Stimulated activated CD4-positive, alpha-beta T cell treated with anti-CD3 and anti-CD28 coated beads, Interleukin-1b, Interleukin-23, amount 100 ng/mL, for 48 hours (primary cell): ENCODE measurements at regions not wholly inside any gene's neighbourhood (a gene's known extent, or its start where the extent isn't known, plus 50 kb on each side); places are given as distances from the start of the nearest gene placed in this dataset.
"Not testable (repeated sequence)": the region's sequence is repeated elsewhere in the genome, so short reads cannot be mapped to it uniquely, and the experiment has no call there.

ENCODE experiments used
- DNase-seq: peaks from one replicate; pipeline ENCODE4 v3.0.0-alpha.2; 2020

DNA sequence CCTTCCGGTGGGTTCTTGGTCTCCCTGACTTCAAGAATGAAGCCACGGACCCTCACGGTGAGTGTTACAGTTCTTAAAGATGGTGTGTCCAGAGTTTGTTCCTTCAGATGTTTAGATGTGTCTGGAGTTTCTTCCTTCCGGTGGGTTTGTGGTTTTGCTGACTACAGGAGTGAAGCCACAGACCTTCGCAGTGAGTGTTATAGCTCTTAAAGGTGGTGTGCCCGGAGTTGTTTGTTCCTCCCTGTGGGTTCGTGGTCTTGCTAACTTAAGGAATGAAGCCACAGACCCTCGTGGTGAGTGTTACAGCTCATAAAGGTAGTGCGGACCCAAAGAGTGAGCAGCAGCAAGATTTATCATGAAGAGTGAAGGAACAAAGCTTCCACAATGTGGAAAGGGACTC, 87.1 kb upstream of the BASP1 start:
- DNase-seq = not testable (repeated sequence)

DNA sequence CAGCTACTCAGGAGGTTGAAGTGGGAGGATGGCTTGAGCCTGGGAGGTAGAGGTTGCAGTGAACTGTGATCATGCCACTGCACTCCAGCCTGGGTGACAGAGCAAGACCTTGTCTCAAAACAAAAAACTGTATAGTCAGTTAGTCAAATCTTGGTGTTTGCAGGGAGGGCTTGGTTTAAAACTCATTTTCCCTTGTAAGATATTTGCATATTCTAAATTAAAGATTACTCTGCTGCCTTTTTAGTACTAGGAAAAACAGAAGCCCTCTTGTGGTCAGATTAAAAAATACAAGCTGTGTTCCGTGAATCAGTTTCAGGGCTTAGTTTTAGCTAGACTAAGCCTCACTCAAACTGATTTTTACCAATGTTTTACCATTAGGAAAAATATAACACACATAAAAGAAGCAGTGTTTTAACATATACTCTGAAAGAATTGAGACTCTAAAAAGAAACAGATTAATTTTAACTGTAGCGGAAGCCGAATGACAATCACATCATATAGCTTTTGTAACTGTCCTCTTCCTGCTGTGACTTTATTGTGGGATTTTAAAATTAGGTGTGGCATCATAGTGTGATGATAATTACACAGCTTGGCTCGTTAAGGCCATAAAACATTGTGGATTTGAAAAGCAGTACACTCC, 84.9 kb upstream of the BASP1 start:
- DNase-seq = no peak

DNA sequence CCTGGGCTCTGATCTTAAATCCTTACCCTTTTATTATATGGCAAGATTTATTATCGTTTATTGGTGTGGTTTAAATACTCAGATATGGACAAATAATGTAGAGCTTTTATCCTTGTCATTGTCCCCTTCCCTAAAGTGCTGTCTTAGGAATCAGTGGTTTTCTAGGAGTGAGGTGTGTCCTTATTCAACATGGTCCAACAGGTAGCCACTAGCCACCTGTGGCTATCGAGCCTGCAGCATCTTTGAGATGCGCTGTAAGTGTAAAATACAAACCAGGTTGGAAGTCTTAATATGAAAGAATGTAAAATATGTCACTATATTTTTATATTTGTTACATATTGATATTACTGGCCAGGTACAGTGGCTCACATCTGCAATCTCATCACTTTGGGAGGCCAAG, 82.4 kb upstream of the BASP1 start:
- no peak for DNase-seq

DNA sequence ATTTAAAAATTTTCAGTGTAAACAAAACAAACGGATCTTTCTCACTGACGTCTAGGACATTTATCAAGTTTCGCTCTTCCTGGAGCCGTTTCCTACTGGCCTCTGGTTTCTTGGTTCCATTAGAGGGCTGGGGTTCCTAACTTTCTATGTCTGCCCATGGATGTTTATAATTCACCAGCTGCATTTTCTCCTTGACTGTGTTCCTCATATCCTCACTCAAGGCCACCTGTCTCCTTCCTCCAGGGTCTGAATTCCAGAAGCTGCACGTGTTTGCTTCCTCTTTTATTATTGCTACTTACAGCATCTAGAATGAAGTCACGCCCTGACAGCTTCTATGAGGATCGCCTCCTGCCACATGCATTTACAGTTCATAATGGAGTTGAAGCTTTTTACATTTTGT, 74.1 kb upstream of the BASP1 start:
- no peak for DNase-seq

DNA sequence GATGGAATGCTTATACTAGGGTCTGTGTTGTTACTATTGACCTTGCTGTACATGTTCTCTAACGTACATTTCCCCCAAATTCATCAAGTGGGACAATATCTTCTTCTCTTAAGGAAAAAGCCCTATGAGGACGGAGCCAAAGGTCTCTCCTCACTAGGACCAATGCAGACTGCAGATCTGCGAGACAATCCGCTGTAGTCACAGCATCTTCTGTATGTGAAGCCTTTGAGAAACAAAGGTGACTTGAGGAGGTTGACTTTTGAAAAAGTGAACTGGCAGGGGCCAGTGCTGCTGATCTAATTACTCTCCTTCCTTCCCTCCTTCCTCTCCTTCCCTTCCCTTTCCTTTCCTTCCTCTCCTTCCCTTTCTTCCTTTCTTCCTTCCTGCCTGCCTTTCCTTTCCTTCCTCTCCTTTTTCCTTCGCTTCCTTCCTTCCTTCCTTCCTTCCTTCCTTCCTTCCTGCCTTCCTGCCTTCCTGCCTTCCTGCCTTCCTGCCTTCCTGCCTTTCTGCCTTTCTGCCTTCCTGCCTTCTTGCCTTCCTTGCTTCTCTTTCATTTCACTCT, 71.1 kb upstream of the BASP1 start:
- DNase-seq = no peak

DNA sequence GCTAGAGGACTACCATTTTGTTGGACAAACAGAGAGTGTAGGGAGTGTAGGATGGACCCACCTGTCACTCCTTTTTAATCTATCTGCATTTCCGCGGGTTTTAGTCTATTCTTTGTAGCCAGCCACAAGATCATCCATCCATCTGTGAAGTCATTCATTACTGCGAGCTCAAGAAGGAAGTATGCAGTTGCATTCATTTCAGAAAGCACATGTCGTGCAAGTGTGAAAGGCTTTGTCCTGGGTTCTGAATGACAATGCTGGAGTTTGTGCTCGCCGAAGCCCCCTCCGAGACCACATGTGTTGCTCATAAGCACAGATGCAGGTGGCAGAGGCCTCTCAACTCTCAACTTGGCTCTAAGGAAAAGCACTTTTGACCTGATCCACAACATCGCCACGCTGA, 70.3 kb upstream of the BASP1 start:
- no peak for DNase-seq

DNA sequence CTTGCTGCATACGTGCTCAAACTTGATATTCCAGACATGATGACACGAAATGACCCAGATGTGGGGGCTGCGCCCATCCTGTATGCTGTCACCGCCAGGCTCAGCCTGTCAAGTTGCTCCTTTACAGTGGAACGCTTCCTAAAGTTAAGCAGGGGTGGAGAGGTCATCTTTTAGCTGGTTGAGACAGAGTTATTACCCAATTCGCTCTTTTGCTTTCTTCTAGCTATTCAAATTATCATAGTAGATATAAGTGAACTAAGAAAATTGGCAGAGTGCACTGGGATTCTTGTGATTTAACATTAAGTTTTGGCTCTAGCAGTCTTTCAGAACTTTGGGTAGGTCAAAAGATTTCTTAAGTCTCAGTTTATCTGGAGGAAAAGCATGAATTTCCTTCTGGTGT, 69.8 kb upstream of the BASP1 start:
- no peak for DNase-seq

DNA sequence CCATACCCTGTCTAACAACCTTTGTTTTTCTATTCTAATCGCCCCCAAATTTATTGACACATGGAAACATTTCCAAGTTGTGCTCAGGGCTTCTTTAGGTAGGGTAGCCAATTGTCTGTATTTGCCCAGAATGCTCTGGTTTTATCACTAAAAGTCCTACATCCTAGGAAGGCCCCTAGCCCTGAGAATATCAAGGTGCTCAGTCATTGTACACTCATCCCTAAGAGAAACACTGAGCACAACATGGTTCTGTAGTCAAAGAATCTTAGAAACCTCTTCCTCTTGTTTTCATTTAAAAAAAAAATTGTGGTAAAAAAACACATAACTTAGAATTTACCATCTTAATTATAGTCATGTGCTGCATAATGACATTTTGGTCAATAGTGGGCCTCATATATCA, 69.0 kb upstream of the BASP1 start:
- no peak for DNase-seq

DNA sequence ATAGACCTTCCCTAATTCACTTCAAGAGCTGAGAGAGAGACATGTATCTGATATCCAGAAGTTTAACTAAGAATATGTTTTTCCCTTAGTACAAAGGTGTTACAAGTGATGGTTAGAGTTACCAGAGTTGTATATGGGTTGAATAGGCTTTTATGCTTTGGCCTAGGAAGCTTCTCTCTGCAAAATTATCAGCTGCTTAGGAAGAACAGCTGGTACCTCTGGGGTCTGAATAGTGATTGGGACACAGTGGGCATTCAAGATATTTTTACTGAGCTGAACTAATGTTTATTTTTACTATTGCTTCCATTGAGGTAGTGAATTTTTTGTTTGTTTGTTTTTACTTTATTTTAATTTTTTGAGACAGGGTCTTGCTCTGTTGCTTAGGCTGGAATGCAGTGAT, 67.6 kb upstream of the BASP1 start:
- no peak for DNase-seq

DNA sequence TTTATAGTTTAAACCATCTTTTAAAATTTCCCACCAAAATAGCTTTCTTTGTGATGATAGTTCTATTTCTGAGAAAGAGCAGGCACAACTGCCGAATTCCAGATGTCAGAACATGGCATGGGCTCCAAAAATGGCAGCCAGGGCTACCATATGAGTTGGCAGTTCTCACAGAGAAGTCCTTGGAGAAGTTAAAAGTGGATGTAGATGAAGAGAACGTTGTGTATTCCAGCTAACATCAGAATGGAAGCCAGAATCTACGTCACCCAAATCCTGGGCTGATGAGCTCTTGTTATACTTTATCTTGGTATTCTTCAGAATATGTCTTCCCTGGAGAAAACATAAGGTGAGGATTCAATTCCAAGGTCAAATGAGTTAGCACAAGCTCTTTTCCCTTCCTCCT, 66.9 kb upstream of the BASP1 start:
- DNase-seq = no peak

DNA sequence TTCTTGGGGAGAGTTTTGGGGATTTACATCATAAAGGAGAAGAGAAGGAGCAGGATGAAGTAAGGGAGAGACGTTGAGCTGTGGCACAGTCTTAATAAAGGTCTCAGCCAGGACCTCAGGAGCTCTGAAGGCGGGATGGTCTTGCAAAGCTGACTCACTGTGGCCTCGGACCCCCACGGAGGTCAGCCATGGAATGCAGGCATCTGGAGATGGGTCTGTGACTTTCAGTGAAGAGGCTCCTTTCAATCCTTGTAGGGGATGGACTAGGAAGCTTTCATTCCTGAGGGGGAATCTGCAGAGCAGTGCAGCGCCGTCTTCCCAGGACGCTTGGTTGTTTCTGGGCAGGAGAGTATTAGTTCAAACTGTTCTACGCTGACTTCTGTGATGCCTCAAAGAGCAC, 65.7 kb upstream of the BASP1 start:
- DNase-seq = no peak

DNA sequence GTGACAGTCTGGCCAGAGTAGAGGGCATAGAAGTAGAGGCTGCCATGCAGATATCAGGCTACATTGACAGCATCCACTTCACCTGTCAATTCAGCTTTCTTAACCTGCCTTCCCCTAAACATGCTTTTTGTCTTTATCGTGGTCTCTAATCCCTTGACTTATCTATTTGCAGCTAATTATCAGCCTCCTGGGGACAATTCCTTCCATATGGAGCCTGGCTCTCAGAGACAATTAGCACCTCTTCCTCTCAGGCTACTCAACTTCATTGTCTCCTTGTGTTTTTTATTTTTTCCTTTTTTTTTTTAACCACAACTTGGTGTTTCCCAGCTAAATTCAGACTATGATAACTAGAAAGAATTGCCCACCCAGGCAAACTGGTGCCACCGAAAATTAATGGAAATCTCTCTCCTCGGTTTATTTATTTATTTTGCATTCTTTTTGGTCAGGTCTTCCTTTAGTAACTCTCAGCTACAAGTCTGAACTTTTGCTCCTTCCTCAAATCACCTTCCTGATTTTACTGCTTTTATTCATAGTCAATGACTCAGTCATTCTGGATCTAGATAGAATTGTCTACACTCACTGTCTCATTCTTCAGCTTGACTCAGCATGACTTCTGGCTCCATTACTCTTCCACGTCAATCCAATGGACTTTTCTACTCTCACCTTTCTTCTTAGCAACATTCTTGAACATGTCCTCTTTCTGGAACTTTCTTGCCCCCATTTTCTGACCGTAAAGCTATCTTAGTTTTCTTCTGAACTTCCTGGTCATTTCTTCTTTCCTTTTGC, 63.0 kb upstream of the BASP1 start:
- no peak for DNase-seq

DNA sequence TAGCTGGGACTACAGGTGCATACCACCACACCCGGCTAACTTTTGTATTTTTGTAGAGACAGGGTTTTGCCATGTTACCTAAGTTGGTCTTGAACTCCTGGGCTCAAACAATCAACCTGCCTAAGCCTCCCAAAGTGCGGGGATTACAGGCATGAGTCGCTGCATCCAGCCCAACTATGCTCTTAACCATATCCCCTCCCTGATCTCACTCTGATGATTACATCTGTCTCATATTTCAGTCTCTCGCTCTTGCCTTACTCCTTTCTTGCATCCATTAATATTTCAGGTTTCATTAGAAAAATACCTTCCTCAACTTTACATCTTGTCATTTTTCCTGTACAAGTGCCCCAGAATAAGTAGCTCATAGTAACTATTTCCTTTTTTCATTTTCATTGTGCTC, 61.0 kb upstream of the BASP1 start:
- DNase-seq = no peak

DNA sequence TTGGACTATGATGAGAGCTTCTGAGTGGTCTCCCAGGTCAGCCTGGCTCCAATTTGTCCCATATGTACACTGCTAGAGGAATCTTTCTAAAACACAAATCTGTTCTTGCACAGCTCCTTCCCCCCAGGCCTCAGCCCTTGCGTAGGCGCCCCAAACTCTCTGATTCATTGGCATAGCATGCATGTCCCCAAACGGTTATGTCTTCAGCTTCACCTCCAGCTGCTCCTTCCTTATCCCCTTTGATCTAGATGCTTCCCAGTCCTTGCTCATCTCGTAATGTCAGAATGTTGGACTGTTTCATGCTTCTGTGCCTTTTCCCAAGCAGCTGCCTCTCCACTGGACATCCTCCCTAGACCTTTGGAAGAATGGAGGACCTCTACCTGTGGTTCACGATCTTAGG, 60.1 kb upstream of the BASP1 start:
- DNase-seq = no peak

DNA sequence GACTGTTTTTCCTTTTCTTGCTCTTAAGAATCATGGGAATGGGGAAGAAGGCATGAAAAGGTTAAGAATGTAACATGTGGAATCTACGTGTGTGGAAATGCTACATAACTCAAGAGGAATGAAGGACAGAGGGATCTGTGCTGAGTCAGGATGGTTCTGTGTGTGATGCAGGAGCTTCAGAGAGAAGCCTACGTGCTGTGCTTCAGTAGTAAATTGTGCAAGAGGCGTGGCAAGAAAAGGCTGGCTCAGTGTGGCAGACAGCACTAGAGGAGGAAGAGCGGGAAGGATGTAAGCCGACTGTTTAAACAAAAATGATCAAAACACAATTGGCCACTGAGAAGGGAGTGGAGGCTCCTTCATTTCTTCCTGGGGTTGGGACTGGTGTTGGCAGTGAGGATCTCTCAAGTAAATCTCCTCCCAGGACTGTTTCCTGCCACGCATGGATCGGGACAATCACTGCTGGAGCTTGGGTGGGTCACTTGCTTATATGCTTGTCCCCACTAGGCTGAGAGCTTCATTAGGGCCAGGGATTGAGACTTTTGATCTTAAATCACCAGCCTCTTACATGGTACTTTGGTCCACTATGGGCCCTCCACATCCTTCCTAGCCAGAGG, 59.4 kb upstream of the BASP1 start:
- DNase-seq = no peak

DNA sequence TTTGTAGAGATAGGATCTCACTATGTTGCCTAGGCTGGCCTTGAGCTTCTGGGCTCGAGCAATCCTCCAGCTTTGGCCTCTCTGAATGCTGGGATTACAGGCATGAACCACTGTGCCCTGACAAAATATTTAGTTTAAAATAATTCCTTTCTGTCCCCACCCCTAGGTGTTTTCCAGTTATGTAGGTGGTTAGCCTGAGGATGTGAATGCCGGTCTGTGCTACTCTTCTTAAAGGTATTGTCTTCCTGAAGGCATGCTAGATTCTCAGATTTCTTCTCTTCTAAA, 56.7 kb upstream of the BASP1 start:
- DNase-seq = no peak

DNA sequence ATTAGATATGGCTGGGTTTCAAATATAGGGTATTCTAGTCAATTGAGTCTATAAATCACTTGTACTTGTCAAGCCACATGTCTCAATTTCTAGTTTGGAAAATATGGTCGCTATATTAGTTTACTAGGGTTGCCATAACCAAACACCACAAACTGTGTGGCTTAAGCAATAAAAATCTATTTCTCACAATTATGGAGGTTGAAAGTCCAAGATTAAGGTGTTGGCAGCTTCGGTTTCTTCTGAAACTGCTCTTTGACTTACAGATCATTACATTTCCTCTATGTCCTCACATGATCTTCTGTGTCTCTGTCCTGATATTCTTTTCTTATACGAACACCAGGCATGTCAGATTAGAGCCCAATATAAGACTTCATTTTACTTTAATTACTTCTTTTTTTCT, 55.8 kb upstream of the BASP1 start:
- DNase-seq = no peak

DNA sequence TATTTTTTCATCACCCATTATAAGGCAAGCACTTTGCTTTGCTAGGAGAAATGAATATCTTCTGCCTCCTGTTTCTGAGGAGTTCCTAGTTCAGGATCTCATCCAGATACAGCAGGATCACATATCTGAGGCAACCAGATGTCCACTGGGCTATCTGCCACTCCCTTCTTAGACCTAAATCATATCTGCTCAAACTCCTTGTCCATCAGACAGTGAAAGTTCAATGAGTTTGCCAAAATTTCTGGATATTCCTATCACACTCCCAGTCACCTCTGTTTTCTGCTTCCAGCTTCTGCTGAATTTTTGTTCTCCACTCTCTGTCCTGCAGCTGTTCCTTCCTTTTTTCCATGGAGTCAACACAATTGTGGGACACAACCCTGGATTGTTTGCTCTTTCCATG, 54.2 kb upstream of the BASP1 start:
- DNase-seq = no peak

DNA sequence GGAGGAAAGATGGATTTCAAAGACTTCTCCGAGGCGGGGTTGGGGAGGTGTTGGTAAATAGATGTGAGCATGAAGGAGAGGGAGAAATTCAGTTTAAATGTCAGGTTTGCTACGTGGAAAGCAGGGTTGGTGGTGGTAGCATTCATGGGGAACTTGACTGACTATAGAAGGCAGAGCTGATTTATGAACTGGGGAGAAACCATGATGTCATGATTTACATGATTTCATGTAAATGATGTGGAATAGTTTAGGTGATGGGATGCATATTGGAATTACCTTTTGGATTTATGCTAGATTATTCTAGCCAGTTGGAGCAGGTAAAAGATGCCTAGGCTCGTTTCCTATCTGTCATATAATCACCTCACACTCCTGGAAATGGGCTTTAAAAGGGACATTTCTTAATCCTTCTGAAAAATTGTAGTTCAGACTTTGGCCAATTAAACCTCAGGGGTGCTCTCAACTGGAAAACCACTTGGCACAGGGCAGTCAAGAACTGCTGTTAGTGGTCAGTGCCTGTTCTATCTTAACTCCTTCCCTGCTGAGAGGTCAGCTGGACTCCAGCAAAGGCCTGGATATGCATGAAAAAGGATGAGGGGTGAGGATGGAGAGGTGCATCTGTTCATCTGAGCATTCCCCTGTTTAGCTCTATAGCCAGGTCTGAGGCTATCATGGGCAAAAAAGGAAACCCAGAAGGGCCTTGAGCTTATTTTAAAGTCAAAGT, 50.1 kb upstream of the BASP1 start:
- no peak for DNase-seq
